NOMO-1 treated with DMSO at 0.1 percent for 48 hours (cell line): ENCODE measurements at regions not wholly inside any gene's neighbourhood (a gene's known extent, or its start where the extent isn't known, plus 50 kb on each side); places are given as distances from the start of the nearest gene placed in this dataset.
A peak's percentile ranks its signal among the peaks of the same experiment; 100 is the strongest.
"Not testable (repeated sequence)": the region's sequence is repeated elsewhere in the genome, so short reads cannot be mapped to it uniquely, and the experiment has no call there.

Experiments
- DNase-seq: peaks from one replicate; lab custom pipeline; 2025; ENCODE audit not compliant: unreplicated experiment; lab: John Stamatoyannopoulos, UW

DNA sequence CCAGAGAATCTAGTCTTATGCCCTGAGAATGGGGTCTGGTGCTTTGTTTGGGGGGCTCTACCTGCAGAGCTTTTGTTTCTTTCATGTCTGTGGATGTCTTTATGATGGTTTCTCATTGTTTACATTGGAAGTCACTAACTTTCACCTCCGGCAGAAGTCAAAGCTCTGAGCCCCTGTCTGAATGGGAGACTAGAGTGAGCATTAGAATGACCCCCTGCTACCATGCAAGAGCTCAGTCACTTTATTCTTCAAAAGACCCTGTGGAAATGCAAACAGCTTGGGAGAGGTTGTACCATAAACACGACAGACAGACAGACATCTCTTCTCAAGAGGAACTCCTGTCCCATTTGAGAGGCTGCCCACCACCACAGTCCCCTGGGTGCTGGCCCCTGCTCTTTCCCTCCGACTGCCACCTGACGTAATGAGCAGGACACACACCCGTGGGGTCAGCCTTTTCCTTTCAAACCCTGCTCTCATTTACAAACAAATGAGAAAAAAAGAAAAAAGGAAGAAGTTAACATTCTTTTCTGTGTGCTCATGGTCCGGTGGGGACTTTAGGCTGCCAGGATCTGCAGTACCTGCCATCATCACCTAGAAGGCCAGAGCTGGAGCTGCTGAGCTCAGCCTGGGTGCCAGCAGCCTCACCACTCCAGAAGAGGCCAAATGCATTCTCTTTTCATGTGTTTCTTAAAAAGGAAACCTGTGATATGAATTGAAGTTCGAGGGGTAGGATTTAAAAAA lies 91.6 kb downstream of the FZD1 start:
- DNase-seq, result no peak

DNA sequence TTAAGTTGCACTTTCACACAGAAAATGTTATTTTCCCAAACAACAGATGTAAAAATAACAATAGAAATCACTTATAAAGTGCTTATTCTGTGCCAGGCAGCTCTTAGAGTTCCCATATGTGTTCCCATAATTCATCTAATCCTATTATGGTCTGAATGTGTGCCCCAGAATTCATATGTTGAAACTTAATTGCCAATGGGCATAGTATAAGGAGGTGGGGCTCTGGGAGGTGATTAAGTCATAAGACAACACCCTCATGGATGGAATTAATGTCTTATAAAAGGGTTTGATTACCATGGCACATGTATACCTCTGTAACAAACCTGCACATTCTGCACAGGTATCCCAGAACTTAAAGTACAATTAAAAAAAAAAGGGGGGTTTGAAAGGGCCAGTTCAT lies 92.7 kb downstream of the FZD1 start:
- DNase-seq, result no peak

DNA sequence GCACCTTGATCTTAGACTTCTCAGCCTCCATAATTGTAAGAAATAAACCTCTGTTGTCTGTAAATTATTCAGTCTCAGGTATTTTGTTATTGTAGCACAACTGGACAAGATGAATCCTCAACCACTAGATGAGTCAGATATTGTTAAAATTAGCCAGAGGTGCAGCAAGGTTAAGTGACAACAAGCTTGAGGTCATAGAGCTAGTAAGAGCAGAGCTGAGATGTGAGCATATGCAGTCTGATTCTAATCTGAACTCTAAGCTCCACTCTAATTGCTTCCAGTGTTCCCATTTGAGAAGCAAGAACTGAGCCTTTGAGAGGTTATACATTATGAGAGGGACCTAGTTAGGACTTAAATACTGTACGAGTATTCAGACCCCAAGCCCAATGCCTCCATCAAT lies 93.1 kb downstream of the FZD1 start:
- no peak for DNase-seq

DNA sequence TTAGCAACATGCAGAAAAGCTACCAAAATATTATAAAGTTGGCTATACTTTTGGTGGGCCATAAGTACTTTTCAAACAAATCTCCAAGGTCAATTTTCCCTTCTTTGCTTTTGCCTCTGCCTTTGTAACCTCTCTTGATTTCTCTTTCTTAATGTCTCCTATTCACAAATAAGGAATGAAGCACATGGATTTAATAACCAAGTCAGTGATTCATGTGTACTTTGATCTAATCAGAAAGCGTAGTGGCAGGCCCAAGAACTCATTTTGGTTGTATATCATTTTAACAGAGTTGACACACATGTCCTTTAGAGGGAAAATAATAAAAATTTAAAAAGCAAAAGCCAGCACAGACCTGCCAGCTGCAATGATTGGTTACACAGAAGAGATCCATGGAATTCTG lies 93.7 kb downstream of the FZD1 start:
- DNase-seq, result no peak

DNA sequence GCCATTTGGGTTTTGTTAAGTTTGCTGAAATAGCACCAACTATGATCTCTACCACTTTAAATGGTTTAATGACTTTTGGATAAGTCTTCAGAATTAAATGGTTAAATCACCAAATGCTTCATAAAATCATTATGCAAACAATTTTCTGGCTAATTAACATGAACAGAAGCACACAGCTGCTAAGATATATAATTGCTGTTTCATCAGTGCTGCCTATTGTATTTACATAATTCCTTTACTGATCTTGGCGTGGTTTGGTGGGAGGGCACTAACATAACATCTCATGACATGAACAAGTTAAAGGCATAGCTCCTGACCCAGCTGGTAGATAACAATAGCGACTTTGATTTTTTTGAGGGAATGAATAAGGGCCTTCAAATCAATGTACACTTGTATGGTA lies 94.1 kb downstream of the FZD1 start:
- no peak for DNase-seq

DNA sequence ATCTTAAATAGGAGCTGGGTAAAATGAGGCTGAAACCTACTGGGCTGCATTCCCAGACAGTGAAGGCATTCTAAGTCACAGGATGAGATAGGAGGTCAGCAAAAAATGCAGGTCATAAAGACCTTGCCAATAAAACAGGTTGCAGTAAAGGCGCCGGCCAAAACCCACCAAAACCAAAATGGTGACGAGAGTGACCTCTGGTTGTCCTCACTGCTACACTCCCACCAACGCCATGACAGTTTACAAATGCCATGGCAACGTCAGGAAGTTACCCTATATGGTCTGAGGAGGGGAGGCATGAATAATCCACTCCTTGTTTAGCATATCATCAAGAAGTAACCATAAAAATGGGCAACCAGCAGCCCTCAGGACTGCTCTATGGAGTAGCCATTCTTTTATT lies 100.9 kb downstream of the FZD1 start:
- not testable (repeated sequence) for DNase-seq

DNA sequence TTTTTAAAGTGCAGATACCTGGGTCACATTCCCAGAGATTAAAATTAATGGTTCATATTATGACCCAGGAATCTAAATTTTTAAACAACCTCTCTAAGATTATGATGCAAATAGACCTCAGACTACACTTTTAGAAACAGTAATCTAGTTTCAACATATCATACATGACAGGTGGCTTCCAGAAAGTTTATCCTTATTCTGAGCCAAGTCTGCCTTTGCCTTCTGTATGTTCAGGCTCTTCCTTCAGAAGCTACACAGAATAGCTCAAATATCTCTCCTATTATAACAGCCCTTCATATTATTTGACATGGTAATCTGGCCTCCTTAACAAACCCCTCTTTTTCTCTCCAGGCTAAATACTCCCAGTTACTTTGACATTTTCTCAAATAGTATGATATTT lies 101.9 kb downstream of the FZD1 start:
- DNase-seq, result no peak

DNA sequence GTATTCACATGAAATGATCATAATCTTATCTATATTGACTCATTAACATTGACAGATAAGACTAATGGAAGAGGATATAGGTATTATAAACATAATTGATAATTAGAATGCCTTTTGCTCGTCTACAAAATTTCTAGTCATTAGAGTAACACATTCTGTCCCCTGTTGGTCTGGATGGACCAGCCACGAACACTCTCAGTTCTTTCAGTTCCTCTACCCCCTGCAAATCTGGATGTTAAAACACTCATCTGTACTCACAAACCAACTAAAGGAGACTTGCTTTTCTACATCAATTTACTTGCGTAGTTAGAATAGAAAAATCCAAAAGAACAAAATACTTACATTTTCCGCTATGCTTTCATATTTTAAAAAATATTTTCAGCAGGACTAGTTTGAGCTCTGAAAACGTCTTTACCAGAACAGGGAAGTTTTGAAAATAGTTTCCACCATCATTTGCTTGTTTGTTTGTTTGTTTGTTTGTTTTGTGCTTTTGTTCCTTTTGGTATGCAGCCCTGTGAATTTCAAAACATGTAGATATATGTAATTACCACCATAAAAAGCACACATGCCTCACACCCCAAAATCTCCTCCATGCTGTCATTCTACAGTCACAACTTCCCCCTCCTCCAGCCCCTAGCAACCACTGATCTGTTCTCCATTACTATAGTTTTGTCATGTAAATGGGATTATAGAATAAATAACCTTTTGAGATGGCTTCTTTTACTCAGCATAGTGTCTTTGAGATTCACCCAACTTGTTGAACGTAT lies 103.8 kb downstream of the FZD1 start:
- DNase-seq, result peak; percentile 41

DNA sequence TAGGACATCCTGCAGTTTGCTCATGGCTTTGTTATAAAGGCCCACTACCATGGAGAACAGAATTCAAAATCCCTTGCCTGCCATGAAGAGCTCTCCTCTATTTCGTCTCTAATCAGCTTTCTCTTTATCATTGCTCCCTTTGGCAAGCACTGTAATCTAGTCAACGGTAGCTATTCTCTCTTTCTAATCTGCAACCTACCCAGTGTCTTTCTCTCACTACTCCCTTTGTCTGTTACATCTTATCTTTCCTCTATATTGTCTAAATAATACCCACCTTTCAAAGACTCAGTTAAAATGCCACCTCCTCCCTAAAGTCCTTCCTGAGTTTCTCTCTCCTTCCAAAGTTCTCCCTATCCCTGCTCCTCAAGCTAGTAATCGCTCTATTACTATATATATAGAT lies 108.1 kb downstream of the FZD1 start:
- DNase-seq, result no peak

DNA sequence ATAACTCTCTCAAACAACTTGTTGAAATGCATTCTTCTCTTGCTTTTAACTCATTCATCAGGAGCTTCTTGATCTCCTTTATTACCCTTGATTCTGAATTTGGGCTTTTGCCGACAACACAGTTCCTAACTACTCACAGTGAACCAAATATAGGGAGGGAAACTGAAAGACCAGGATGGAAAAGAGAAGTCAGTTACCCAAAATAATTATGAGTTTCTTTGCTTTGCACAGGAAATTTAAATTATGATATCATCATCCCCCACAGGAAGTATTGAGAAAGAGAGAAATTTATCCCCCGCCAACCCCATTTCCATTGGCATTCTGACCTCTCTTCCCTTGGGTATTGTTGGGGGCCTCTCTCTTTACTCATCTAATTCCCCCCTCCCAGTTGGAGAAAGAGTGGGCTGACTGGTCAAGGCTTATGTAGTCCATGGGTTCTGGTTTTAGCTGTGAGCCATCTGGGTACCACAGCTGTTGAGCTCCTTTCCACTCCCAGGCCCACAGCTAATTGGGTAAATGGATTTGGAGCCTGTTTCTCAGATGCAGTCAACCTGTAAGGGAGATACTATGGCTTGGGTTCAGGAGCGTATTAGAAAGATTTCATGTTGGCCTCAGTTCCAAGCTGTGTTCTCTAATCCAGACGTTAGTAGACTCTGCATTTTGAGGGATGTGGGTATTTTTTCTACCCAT lies 109.0 kb downstream of the FZD1 start:
- peak; percentile 96 for DNase-seq

DNA sequence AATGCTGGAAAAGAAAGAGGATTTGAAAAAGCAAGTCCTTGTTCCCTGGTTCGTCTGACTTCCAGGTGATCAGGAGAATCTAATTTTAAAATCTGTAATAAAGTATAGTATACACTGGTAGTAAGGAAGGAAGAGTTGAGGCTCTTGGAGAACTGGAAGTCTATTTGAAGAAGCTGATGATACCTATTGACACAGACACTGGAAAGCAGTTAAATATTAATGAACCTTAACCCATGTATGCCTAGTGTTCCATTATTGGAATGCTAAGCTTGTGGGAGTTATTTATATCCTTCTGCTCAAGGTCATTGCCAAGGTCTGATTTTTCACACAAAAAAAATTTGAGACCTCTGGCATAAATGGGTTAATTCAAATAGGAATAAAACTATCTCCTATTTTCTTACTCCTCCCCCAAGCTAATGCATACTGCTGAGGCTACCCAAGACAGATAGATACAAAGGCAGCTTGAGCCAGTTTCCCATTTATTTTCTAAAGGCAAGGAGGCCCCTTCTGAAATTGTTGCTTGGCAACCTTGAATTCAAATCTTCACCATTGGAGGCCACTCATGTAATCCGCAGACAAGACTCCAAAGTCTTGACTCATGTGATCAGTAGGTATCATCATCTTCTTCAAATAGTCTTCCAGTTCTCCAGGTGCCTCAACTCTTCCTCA lies 110.2 kb downstream of the FZD1 start:
- DNase-seq, result no peak

DNA sequence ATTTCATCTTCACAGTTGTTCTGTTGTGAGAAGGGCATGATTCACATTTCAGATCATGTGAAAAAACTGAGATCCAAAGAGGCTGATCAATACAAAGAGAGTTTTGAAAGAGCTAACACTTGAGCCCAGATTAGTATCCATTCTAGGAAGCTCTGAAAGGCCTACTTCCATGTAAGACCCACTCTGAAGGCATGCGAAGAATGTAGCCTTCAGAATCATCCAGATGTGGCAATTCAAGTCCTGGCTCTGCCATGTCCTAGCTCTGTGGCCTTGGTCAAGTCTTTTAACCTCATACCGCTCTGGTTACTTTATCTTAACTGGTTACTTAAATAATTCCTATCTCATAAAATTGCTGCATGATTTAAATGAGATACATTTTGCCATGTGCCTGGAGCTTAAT lies 111.1 kb downstream of the FZD1 start:
- DNase-seq, result no peak

DNA sequence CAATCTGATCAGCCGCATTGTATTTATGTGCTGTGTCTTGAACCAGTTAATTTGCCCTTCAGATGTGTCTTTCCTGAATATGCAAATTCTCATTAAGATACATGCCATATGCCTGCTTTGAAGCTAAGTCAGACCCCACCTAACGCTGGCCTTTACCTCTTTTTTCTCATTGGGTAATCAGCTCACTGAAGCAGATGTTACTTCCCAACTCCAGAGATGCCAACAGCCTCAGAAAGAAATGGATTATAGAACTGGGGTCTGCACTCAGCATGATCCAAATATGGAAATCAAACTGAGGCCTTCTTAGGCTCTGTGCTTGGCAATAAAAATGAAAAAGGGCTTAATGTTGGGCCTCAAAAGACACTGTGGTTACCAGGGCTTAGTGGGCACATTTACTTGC lies 113.9 kb downstream of the FZD1 start:
- no peak for DNase-seq

DNA sequence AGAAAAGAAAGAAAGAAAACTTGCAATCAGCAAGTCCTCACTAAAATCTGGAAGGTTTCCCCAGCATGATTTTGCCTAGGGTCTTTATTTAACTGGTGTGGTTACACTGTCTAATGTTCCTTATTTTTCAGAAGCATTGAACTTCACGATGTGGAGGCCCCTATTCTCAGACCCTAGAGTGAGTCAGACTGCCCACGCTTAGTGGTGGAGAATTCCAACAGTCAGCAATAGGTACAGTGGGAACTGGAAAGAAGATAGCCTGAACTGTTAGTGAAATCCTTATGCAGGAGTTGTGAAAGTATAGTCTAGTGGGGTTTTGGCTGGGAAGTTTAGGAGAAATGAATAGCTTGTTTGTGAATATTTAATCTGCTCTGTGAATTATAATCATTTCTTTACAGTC lies 115.0 kb downstream of the FZD1 start:
- no peak for DNase-seq

DNA sequence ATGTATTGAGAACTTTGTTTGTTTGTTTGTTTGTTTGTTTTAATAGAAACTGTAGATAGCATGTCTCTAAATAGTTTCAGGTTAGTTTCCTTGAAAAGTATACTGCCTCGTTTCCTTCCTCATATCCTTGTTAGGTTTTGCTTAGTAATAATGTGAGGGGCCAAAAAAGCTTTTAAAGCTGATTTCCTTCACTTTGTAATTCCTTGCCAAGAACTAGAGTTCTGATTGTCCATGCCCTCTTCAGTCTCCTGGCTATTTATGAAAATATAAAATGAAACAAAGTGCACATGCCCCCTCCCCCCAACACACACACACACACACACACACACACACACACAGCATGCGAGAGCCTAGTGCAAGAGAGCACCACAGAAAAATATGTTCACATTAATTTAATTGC lies 115.8 kb downstream of the FZD1 start:
- DNase-seq, result no peak

DNA sequence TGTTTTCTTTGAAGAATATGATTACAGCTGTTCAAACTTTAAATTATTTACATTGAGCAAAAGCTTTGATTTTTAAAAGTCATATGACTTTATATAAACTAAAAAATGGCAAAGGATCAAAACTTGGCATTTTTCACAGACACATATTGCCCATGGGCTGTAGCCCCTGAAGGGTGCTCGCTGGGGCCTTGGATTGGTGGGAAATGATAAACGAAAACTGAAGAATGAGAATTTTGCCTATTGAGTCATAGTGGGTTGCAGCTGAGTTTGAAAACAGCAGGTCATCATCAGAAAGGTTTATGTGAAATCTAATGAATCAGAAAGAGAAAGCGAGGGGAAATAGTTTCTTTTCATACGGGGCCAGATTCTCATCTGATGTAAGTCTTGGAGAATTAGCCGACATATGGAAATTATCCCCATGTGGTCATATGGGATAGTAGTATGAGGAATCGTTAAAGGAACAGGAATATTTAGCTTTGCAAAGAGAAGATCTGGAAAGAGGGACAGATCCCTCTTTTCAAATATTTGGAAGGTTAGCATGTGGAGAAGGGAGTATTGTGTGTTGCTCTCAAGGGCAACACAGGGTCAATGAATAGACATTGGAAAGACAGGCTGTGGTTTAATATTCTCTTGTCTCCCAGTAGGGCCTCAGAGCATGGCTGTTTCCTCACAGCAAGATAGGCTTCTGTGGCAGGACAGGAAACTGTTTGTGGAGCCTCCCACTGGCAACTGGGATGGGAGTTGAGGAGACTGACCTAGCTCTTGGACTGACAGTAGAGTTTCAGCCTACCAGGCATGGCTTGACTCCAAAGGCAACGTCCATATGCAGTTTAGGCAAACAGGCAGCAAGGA lies 119.0 kb downstream of the FZD1 start:
- no peak for DNase-seq

DNA sequence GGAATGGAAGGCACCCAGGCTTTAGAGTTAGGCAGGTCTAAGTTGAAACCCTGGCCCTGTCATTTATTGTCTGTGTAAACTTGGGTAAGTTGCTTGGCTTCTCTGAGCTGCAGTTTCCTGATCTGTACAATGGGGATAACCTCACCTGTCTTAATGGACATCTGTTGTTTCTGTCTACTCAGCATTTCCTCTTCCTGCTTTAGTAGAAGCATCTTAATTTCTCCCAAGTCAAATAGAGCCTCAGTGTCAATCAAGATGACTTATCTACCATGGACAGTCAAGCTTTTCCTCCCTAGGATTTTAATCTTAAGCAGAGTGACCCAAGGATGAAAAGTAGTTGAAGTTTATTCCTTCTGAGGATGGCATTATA lies 119.7 kb downstream of the FZD1 start:
- DNase-seq, result no peak

DNA sequence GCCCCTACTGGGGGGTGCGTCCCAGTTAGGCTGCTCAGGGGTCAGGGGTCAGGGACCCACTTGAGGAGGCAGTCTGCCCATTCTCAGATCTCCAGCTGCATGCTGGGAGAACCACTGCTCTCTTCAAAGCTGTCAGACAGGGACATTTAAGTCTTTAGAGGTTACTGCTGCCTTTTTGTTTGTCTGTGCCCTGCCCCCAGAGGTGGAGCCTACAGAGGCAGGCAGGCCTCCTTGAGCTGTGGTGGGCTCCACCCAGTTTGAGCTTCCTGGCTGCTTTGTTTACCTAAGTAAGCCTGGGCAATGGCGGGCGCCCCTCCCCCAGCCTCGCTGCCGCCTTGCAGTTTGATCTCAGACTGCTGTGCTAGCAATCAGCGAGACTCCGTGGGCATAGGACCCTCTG lies 130.5 kb downstream of the FZD1 start:
- DNase-seq, result not testable (repeated sequence)

DNA sequence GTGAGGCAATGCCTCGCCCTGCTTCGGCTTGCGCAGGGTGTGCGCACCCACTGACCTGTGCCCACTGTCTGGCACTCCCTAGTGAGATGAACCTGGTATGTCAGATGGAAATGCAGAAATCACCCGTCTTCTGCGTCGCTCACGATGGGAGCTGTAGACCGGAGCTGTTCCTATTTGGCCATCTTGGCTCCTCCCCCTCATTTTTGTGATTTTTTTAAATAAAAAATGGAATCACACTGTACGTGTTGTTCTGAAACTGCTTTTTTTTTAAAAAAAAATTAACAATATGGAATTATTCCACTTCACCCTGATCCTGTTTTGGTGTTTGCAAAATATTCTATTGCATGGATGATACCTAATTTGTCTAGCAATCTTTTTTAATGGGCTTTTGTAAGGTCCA lies 131.1 kb downstream of the FZD1 start:
- not testable (repeated sequence) for DNase-seq

DNA sequence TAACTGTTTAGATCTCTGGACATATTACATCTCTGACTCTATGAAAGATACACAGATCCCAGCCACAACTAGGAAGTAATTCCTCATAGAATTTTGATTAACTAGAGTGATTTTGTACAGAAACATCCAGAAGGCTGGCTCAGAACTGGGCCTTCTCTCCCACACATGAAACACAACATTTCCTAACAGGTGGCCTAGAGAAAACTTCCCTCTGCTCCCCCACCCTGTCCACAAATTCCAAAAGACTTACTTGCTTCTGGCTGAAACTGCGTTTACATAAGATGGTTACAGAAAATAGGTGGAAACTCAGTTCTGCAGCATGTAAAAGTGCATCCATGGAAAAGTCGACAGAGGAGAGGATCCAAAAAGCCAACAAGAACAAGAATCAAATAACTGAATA lies 132.9 kb downstream of the FZD1 start:
- no peak for DNase-seq

DNA sequence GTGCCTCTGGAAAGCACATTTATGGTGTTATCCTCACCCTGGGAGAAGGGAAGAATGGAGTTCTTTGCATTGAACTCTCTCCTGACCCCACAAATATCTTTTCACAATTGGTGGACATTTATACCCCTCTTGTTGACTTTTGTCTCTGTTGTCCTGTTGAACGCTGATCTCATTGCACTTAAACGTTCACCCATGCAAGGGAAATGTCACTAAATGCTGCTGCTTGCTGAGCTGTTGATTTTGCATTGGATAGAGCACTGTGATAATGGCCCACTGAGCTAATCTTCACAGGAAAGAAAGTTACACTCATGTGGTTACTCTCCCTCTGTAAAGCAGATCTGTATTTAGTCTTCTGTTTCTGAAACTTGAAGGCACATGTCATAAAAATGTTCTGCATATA lies 133.4 kb downstream of the FZD1 start:
- DNase-seq, result no peak
